ENCODE measurements at regions not wholly inside any gene's neighbourhood (a gene's known extent, or its start where the extent isn't known, plus 50 kb on each side); places are given as distances from the start of the nearest gene placed in this dataset.
"Not testable (repeated sequence)": the region's sequence is repeated elsewhere in the genome, so short reads cannot be mapped to it uniquely, and the experiment has no call there.

DNA sequence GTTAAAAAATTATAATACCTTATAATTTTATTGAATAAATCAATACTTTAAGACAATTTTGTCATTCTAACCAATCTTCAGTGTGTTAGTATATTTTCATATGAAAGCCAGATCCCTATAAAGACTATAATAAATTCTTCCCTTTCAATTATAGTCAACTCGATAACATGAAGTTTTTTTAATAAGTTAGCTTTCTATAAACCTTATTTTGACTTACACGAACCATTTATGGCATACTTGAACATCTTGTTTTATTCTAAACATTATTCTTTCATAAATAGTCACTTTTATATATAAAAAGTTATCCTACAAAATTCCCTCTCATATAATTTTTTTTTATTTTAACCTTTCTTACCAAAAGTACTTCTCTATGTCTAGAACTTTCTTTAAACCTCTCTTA, 1002.3 kb downstream of the TMEM121 start:
- H3K27ac Mint-ChIP-seq, result no peak overlapping the region

DNA sequence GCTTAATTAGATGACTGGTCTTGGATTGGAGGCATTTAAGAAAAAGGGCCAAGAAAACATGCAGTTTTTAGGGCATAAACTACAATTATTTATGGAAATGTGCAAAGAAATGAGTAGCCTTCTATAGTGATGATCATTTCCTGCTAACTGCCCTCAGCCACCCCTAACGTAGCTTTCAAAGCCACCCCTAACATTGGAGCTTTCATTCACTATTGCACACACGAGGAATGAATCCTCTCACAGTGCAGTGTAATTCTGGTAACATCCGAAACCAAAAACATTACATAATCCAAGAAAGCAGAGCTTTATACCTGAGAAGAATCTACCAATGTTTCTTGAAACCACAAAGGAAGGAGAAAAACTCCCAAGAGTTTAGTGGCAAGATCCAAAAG, 1003.6 kb downstream of the TMEM121 start:
- Mint-ChIP-seq H3K27ac (no peak overlapping the region), H3K4me1 (no peaks in the 10 kb centered on the region), H3K4me3 (no peak overlapping the region), H3K9me3 (no peaks in the 10 kb centered on the region), H3K27me3 (peaks cover 1% of the 10 kb centered on the region), H3K36me3 (no peaks in the 10 kb centered on the region)

More for the DNA sequence above, 1002.3 kb downstream of the TMEM121 start:
- Mint-ChIP-seq H3K4me1 (no peaks in the 10 kb centered on the region), H3K36me3 (no peaks in the 10 kb centered on the region), H3K4me3 (no peak overlapping the region), H3K27me3 (peaks cover 2% of the 10 kb centered on the region), H3K9me3 (no peaks in the 10 kb centered on the region)

DNA sequence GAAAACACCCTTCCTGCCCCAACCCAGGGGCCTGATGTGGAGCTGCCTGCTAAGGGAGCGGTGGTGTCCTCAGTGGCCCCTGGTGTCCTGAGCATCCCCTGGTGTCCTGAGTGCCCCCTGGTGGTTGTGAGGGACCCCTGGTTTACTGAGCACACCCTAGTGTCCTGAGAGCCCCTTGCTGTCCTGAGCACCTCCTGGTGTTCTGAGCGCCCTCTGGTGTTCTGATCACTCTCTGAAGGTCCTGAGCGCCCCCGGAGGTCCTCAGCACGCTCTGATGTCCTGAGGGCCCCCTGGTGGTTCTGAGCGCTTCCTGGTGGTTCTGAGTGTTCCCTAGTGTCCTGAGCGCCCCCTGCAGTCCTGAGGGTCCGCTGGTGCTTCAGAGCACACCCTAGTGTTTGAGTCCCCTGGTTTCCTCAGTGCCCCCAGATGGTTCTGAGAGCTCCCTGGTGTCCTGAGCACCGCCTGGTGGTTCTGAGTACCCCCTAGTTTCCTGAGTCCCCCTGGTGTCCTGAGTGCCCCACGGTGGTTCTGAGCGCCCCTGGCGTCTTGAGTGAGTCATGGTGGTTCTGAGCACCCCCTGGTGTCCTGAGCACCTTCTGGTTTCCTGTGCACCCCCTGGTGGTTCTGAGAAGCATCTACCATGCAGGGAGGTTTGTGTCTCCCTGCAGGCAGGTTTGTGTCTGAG, 1004.2 kb downstream of the TMEM121 start:
- Mint-ChIP-seq H3K4me1 (no peaks in the 10 kb centered on the region), H3K4me3 (no peak overlapping the region), H3K27me3 (peaks cover 1% of the 10 kb centered on the region), H3K36me3 (no peaks in the 10 kb centered on the region), H3K27ac (peak overlapping the region; percentile 35), H3K9me3 (no peaks in the 10 kb centered on the region)

DNA sequence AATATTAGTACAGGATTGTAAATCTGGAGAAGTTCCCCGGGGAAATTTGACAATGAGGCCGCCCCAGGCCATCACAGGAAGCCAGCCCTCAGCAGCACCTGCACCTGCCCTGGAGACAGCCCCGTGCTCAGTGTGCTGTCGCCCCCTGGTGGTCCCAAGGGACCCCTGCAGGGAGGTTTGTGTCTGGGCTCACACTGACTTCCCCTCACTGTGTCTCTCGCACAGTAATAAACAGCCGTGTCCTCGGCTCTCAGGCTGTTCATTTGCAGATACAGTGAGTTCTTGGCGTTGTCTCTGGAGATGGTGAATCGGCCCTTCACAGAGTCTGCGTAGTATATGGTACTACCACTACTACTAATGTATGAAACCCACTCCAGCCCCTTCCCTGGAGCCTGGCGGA, 1011.2 kb downstream of the TMEM121 start:
- not testable (repeated sequence) for H3K27ac Mint-ChIP-seq, H3K4me3 Mint-ChIP-seq, H3K4me1 Mint-ChIP-seq, H3K27me3 Mint-ChIP-seq, H3K9me3 Mint-ChIP-seq, H3K36me3 Mint-ChIP-seq

DNA sequence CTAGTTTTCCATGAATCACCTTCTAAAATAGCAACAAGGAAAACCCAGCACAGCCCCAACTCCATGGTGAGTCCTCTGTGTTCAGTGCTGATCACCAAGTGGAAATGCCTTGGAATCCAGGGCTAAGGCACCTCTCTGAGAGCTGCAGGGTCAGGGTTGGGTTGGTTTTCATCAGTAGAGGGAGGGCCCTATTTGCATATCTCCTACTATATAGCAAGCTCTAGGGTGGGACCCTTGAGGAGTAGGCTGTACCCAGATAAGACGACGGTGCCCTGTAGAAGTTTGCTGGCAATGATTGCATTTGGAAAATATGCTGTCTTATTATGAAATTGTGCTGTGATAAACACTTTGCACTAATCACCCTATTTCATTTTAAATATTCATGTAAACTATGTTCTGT, 1011.8 kb downstream of the TMEM121 start:
- Mint-ChIP-seq H3K36me3 (no peaks in the 10 kb centered on the region), H3K4me1 (peaks cover 6% of the 10 kb centered on the region), H3K4me3 (no peak overlapping the region), H3K27me3 (peaks cover 7% of the 10 kb centered on the region), H3K27ac (no peak overlapping the region), H3K9me3 (no peaks in the 10 kb centered on the region)

DNA sequence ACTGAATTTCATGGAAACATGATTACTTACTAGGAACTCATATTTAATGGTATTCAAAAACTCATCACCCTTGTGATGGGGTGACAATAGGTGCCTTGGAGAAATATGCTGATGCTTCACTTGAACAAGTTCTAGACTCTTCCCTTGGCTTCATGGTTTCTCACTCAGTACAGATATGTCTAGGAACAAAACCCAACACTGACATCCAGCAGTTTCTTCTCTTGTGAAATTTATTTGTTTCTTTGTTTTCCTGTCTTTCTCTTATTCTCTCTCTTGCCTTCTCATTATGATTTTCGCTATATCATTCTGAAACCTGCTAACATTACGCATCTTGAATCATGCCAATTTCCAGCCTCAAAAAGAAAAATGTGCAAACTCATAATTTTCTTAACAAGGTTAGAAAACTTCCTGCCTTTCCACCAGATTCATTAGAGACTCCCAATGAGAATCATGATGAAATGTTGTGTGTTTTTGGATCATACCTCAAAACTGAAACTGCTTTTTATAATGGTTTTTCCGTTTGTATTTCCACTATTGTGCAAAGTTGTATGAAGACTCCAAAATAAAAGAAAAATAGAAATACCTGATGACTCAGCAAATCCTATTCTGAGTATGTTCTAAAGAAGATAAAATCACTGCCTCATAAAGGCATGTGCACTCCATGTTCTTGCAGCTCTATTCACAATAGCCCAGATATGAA, 1021.5 kb downstream of the TMEM121 start:
- H3K4me1 Mint-ChIP-seq, result peaks cover 7% of the 10 kb centered on the region
- peaks cover 5% of the 10 kb centered on the region for H3K27me3 Mint-ChIP-seq
- H3K27ac Mint-ChIP-seq, result no peak overlapping the region
- no peaks in the 10 kb centered on the region for H3K36me3 Mint-ChIP-seq
- no peaks in the 10 kb centered on the region for H3K9me3 Mint-ChIP-seq
- no peak overlapping the region for H3K4me3 Mint-ChIP-seq

DNA sequence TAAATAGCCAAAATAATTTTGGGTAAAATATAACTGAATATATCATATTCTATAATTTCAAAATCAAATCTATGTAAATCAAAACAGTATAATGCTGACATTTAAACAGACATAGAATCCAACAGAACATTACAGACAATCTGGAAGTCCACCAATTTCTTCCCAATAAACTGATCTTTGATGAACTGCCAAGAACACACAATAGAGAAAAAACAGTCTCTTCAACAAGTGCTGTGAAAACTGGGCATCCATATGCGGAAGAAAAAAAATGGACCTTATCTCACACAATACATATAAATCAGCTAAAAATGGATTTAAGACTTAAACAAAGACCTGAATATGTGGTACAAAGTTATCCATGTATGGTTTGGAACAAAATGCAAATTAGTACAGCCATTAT, 1022.7 kb downstream of the TMEM121 start:
- H3K27ac Mint-ChIP-seq, result no peak overlapping the region
- H3K4me1 Mint-ChIP-seq, result peaks cover 7% of the 10 kb centered on the region

DNA sequence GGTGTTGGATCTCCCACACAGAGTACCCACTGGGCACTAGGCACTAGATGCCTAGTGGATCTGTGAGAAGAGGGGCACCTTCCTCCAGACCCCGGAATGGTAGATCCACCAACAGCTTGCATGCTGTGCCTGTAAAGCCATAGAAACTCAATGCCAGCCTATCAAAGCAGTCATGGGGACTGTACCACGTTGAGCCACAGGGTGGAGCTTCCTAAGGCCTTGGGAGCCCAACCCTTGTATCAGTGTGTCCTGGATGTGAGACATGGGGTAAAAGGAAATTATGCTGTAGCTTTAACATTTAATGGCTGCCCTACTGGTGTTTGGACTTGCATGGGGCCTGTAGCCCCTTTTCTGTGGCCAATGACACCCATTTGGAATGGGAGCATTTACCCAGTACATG, 1024.9 kb downstream of the TMEM121 start:
- Mint-ChIP-seq H3K27me3 (peaks cover 2% of the 10 kb centered on the region), H3K27ac (no peak overlapping the region), H3K4me3 (no peak overlapping the region), H3K36me3 (no peaks in the 10 kb centered on the region), H3K9me3 (no peaks in the 10 kb centered on the region), H3K4me1 (peaks cover 7% of the 10 kb centered on the region)

More for the DNA sequence above, 1022.7 kb downstream of the TMEM121 start:
- Mint-ChIP-seq H3K27me3 (peaks cover 3% of the 10 kb centered on the region), H3K4me3 (no peak overlapping the region), H3K9me3 (no peaks in the 10 kb centered on the region), H3K36me3 (no peaks in the 10 kb centered on the region)

DNA sequence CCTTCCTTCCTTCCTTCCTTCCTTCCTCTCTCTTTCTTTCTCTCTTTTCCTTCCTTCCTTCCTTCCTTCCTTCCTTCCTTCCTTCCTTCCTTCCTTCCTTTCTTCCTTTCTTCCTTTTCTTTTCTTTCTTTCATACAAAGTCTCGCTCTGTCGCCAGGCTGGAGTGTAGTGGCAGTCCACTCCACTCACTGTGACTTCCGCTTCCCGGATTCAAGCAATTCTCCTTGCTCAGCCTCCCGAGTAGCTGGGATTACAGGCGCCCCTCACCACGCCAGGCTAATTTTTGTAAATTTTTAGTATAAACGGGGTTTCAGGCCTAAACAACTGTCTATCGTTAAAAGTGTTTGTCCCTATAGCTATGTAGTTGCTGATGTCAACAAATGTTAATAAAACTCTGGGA, 1029.8 kb downstream of the TMEM121 start:
- not testable (repeated sequence) for H3K27ac Mint-ChIP-seq, H3K4me3 Mint-ChIP-seq, H3K36me3 Mint-ChIP-seq, H3K27me3 Mint-ChIP-seq, H3K4me1 Mint-ChIP-seq, H3K9me3 Mint-ChIP-seq

DNA sequence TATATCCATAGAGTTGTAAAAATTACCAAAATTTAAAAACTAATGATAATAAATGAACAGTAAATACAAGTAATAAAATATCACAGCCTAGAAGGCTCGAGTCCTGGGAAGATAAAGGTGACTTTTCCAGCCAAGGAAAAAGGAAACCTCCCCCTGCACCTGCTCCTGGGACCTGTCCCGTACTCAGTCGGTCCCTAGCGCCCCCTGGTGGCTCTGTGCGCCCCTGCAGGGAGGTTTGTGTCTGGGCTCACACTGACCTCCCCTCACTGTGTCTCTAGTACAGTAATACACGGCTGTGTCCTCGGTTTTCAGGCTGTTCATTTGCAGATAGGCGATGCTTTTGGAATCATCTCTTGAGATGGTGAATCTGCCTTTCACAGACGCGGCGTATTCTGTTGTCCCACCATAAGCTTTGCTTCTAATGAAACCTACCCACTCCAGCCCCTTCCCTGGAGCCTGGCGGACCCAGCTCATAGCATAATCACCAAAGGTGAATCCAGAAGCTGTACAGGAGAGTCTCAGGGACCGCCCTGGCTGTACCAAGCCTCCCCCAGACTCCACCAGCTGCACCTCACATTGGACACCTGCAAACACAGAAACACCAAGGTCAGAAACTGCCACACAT, 1030.4 kb downstream of the TMEM121 start:
- Mint-ChIP-seq H3K36me3 (no peaks in the 10 kb centered on the region), H3K4me1 (no peaks in the 10 kb centered on the region), H3K27ac (no peak overlapping the region), H3K9me3 (no peaks in the 10 kb centered on the region), H3K27me3 (peaks cover 8% of the 10 kb centered on the region), H3K4me3 (no peak overlapping the region)

DNA sequence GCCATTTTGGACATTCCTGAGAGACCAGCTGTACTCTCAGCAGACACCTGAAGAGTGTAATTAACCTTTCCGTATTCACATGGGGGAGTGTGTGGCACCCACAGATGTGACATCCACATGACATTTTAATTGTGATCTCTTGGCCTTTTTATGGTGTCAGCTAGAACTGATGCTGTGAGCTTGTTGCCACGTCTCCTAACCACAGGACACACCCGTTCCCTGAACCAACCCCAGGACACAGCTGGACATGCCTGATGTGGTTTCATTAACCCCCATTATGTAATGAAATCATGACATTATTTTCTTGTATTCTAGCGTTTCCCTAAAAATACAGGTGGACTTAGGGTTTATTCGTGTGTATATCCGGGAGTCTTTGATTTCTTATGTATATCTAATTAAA, 1036.1 kb downstream of the TMEM121 start:
- peaks cover 15% of the 10 kb centered on the region for H3K27me3 Mint-ChIP-seq
- no peak overlapping the region for H3K27ac Mint-ChIP-seq
- no peaks in the 10 kb centered on the region for H3K9me3 Mint-ChIP-seq
- no peak overlapping the region for H3K4me3 Mint-ChIP-seq
- H3K4me1 Mint-ChIP-seq, result no peaks in the 10 kb centered on the region
- no peaks in the 10 kb centered on the region for H3K36me3 Mint-ChIP-seq

DNA sequence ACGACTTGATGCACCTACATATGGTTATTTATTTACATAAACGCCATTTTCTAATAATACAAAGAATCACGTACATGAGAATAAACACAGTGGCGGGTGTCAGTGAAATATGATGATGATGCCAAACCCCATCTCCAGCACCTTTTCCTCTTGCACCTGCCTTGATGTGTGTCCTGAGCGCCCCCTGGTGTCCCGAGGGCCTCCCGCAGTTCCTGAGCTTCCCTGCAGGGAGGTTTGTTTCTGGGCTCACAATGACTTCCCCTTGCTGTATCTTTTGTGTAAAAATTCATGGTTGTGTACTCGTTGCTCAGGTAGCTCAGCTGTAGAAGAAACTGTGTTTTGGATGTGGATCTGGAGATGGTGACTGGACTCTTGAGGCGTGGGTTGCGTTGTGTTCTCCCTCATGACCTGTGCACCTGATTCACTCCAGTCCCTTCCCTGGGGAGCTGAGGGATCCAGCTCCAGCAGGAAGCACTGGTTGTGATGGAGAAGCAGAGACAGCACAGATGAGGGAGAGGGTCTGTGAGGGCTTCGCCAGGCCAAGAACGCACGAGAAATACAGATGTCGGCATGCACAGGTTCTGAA, 1037.8 kb downstream of the TMEM121 start:
- Mint-ChIP-seq H3K27ac (no peak overlapping the region), H3K4me3 (no peak overlapping the region), H3K27me3 (peaks cover 12% of the 10 kb centered on the region), H3K36me3 (no peaks in the 10 kb centered on the region), H3K4me1 (no peaks in the 10 kb centered on the region), H3K9me3 (no peaks in the 10 kb centered on the region)

DNA sequence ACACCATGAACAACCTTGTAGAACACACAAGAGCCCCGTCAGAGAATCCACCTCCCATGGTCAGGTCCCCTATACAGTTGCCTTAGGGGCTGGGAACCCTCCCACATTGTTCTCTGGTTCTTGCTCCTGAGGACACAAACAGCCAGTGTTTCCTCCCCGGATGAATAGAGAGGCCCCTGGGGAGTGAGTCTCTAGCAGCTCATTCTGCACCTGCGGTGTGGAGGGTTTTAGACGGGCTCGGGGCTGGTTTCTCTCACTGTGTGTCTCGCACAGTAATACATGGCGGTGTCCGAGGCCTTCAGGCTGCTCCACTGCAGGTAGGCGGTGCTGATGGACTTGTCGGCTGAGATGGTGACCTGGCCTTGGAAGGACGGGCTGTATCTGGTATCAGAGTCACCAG, 1052.1 kb downstream of the TMEM121 start:
- Mint-ChIP-seq H3K4me3 (no peak overlapping the region), H3K9me3 (no peaks in the 10 kb centered on the region), H3K36me3 (no peaks in the 10 kb centered on the region), H3K27me3 (peaks cover 15% of the 10 kb centered on the region), H3K27ac (no peak overlapping the region), H3K4me1 (no peaks in the 10 kb centered on the region)

DNA sequence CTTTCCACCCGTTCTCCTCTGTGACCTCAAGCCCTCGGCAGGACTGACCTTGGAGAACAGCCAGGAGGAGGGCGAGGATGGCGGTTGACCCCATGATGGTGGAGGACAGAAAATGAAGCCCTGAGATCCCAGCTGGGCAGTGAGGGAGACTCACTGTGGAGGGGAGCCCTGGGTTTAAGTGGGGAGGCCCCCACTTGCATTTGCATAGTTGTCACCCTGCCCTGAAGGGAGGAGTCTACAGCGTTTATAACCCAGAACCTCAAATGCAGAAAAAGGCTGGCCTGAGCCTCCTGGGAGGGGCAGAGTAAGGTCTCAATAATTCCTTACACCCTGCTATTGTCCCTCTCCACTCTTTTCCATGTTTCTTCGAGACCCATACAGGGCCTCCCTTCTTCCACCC, 1052.7 kb downstream of the TMEM121 start:
- H3K4me1 Mint-ChIP-seq, result no peaks in the 10 kb centered on the region
- no peaks in the 10 kb centered on the region for H3K36me3 Mint-ChIP-seq
- no peak overlapping the region for H3K4me3 Mint-ChIP-seq
- no peak overlapping the region for H3K27ac Mint-ChIP-seq
- no peaks in the 10 kb centered on the region for H3K9me3 Mint-ChIP-seq
- H3K27me3 Mint-ChIP-seq, result peaks cover 13% of the 10 kb centered on the region

DNA sequence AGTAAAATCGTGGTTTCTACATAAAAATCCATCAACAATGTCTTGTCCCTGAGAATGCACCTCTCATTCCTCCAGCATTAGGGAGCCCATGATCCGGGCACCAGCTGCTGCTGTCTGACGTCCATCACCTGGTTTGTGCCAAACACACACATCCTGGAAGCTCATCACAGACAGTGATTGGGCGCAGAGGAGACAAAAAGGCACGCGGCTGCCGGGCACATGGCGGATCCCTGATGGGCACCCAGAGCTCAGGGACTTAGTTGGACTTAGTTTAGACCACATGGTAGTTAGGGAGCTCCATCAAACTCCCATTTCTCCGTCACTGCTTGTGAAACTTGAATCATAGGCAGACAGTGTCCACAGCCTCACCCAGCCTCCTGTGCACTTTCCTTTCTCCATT, 1059.3 kb downstream of the TMEM121 start:
- H3K4me1 Mint-ChIP-seq, result peaks cover 8% of the 10 kb centered on the region
- no peak overlapping the region for H3K27ac Mint-ChIP-seq

DNA sequence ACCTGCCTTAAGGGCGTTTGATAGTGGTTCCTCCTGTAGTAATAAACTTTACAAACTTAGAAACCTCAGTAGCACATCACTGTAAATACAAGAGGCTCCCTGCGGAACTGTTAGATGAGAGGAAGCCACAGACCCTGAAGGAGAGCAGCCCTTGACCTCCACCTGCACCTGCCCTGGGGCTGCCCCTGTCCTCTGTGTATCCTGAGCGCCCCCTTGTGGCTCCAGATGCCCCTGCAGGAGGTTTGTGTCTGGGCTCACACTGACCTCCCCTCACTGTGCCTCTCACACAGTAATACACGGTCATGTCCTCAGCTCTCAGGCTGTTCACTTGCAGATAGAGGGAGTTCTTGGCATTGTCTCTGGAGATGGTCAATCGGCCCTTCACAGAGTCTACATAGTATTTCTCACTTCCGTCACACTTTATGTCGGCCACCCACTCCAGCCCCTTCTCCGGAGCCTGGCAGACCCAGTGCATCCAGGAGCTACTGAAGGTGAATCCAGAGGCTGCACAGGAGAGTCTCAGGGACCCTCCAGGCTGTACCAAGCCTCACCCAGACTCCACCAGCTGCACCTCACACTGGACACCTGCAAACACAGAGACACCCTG, 1059.8 kb downstream of the TMEM121 start:
- Mint-ChIP-seq H3K4me1 (peaks cover 12% of the 10 kb centered on the region), H3K4me3 (no peak overlapping the region), H3K27me3 (peaks cover 5% of the 10 kb centered on the region), H3K27ac (peak overlapping the region; percentile 18), H3K36me3 (no peaks in the 10 kb centered on the region), H3K9me3 (no peaks in the 10 kb centered on the region)

More for the DNA sequence above, 1059.3 kb downstream of the TMEM121 start:
- Mint-ChIP-seq H3K36me3 (no peaks in the 10 kb centered on the region), H3K4me3 (no peak overlapping the region), H3K27me3 (peaks cover 4% of the 10 kb centered on the region), H3K9me3 (no peaks in the 10 kb centered on the region)

Data from activated naive CD4-positive, alpha-beta T cell treated with anti-CD3 and anti-CD28 coated beads, Interleukin-2, amount 50 U/mL, for 24 hours (primary cell).